Muscle layer of colon (tissue), 2 donors: ENCODE measurements at regions not wholly inside any gene's neighbourhood (a gene's known extent, or its start where the extent isn't known, plus 50 kb on each side); places are given as distances from the start of the nearest gene placed in this dataset.
"Not testable (repeated sequence)": the region's sequence is repeated elsewhere in the genome, so short reads cannot be mapped to it uniquely, and the experiment has no call there.

Experiments used
- H3K27ac ChIP-seq: one replicate; pipeline ENCODE4 v1.7.0; 2013; ENCODE audit warnings: low read depth, mild to moderate bottlenecking, low read length, moderate library complexity
- H3K27me3 ChIP-seq, 2 donors: one replicate each; pipeline ENCODE4 v1.7.0; 2013; ENCODE audit warnings: low read length in 2 of 2, mild to moderate bottlenecking in 2 of 2; ENCODE audit not compliant: insufficient read depth in 2 of 2, control insufficient read depth in 1 of 2
- H3K36me3 ChIP-seq: one replicate; pipeline ENCODE4 v1.7.0; 2013; ENCODE audit warnings: mild to moderate bottlenecking, low read length; ENCODE audit not compliant: insufficient read depth
- H3K4me1 ChIP-seq: one replicate; pipeline ENCODE4 v1.7.0; 2013; ENCODE audit warnings: mild to moderate bottlenecking, low read length; ENCODE audit not compliant: insufficient read depth
- H3K4me3 ChIP-seq, 2 donors: one replicate each; pipeline ENCODE4 v1.7.0; 2013; ENCODE audit warnings: low read length in 2 of 2, low read depth in 1 of 2, mild to moderate bottlenecking in 1 of 2, moderate library complexity in 1 of 2
- H3K9ac ChIP-seq: one replicate; pipeline ENCODE4 v1.7.0; 2013; ENCODE audit warnings: low read length
- H3K9me3 ChIP-seq: one replicate; pipeline ENCODE4 v1.7.0; 2013; ENCODE audit warnings: mild to moderate bottlenecking, low read length
- donor health status: abdominal sarcoma.
- donor health status: Adenocarcinoma of cecum.

GRCh38 chr12:126268222-126268621 lies 1203.0 kb downstream of the AACS start:
- Histone ChIP-seq H3K27ac (no peak overlapping the region), H3K4me1 (no peaks in the 10 kb centered on the region), H3K9ac (no peak overlapping the region), H3K27me3 (no peaks in the 10 kb centered on the region), H3K36me3 (no peaks in the 10 kb centered on the region), H3K9me3 (no peaks in the 10 kb centered on the region), H3K4me3 (no peak overlapping the region)

GRCh38 chr12:126271159-126271558 lies 1205.9 kb downstream of the AACS start:
- Histone ChIP-seq H3K4me1 (no peaks in the 10 kb centered on the region), H3K27ac (no peak overlapping the region), H3K36me3 (no peaks in the 10 kb centered on the region), H3K9ac (no peak overlapping the region), H3K4me3 (no peak overlapping the region), H3K9me3 (no peaks in the 10 kb centered on the region), H3K27me3 (no peaks in the 10 kb centered on the region)

GRCh38 chr12:126282691-126283090 lies 1217.5 kb downstream of the AACS start:
- Histone ChIP-seq H3K4me3 (no peak overlapping the region), H3K36me3 (no peaks in the 10 kb centered on the region), H3K27me3 (no peaks in the 10 kb centered on the region), H3K9me3 (no peaks in the 10 kb centered on the region), H3K9ac (no peak overlapping the region), H3K27ac (no peak overlapping the region), H3K4me1 (no peaks in the 10 kb centered on the region)

GRCh38 chr12:126286203-126286602 lies 1221.0 kb downstream of the AACS start:
- Histone ChIP-seq H3K4me3 (no peak overlapping the region), H3K9me3 (no peaks in the 10 kb centered on the region), H3K27ac (no peak overlapping the region), H3K4me1 (no peaks in the 10 kb centered on the region), H3K27me3 (no peaks in the 10 kb centered on the region), H3K36me3 (no peaks in the 10 kb centered on the region), H3K9ac (no peak overlapping the region)

GRCh38 chr12:126290456-126290855 lies 1225.2 kb downstream of the AACS start:
- Histone ChIP-seq H3K27ac (no peak overlapping the region), H3K4me1 (no peaks in the 10 kb centered on the region), H3K9me3 (no peaks in the 10 kb centered on the region), H3K9ac (no peak overlapping the region), H3K4me3 (no peak overlapping the region), H3K27me3 (no peaks in the 10 kb centered on the region), H3K36me3 (no peaks in the 10 kb centered on the region)

GRCh38 chr12:126291987-126292386 lies 1226.8 kb downstream of the AACS start:
- not testable (repeated sequence) for H3K9ac ChIP-seq, H3K9me3 ChIP-seq, H3K4me3 ChIP-seq, H3K4me1 ChIP-seq, H3K36me3 ChIP-seq, H3K27me3 ChIP-seq, H3K27ac ChIP-seq

GRCh38 chr12:126295652-126296051 lies 1230.4 kb downstream of the AACS start:
- Histone ChIP-seq H3K9me3 (no peaks in the 10 kb centered on the region), H3K27ac (no peak overlapping the region), H3K4me3 (no peak overlapping the region), H3K4me1 (no peaks in the 10 kb centered on the region), H3K9ac (no peak overlapping the region), H3K36me3 (no peaks in the 10 kb centered on the region), H3K27me3 (no peaks in the 10 kb centered on the region)

- Histone ChIP-seq H3K9ac (no peak overlapping the region), H3K4me1 (no peaks in the 10 kb centered on the region), H3K27ac (no peak overlapping the region), H3K27me3 (no peaks in the 10 kb centered on the region), H3K36me3 (no peaks in the 10 kb centered on the region), H3K4me3 (no peak overlapping the region), H3K9me3 (no peaks in the 10 kb centered on the region)
These were observed 1244.0 kb downstream of the AACS start for GRCh38 chr12:126309278-126309677.

GRCh38 chr12:126312457-126312856 lies 1247.2 kb downstream of the AACS start:
- H3K27ac ChIP-seq: no peak overlapping the region
- H3K27me3 ChIP-seq: no peaks in the 10 kb centered on the region
- no peak overlapping the region for H3K9ac ChIP-seq
- no peaks in the 10 kb centered on the region for H3K4me1 ChIP-seq
- H3K36me3 ChIP-seq: no peaks in the 10 kb centered on the region
- H3K9me3 ChIP-seq: no peaks in the 10 kb centered on the region
- H3K4me3 ChIP-seq: no peak overlapping the region

- Histone ChIP-seq H3K4me1 (no peaks in the 10 kb centered on the region), H3K27me3 (no peaks in the 10 kb centered on the region)
These were observed 1251.2 kb downstream of the AACS start for GRCh38 chr12:126316411-126316810.

GRCh38 chr12:126337556-126338441 lies 1272.6 kb downstream of the AACS start:
- Histone ChIP-seq H3K4me3 (no peak overlapping the region), H3K9ac (no peak overlapping the region), H3K27me3 (no peaks in the 10 kb centered on the region), H3K4me1 (no peaks in the 10 kb centered on the region), H3K9me3 (no peaks in the 10 kb centered on the region), H3K27ac (no peak overlapping the region), H3K36me3 (no peaks in the 10 kb centered on the region)

More at GRCh38 chr12:126316411-126316810, 1251.2 kb downstream of the AACS start:
- H3K9me3 ChIP-seq: no peaks in the 10 kb centered on the region
- no peaks in the 10 kb centered on the region for H3K36me3 ChIP-seq
- H3K4me3 ChIP-seq: no peak overlapping the region
- H3K27ac ChIP-seq: no peak overlapping the region
- no peak overlapping the region for H3K9ac ChIP-seq

- H3K4me1 ChIP-seq: no peaks in the 10 kb centered on the region
- no peak overlapping the region for H3K4me3 ChIP-seq
- H3K36me3 ChIP-seq: no peaks in the 10 kb centered on the region
- no peak overlapping the region for H3K27ac ChIP-seq
- no peaks in the 10 kb centered on the region for H3K9me3 ChIP-seq
- no peaks in the 10 kb centered on the region for H3K27me3 ChIP-seq
- no peak overlapping the region for H3K9ac ChIP-seq
These were observed 1277.6 kb downstream of the AACS start for GRCh38 chr12:126342866-126343265.
